ENCODE measurements at regions not wholly inside any gene's neighbourhood (a gene's known extent, or its start where the extent isn't known, plus 50 kb on each side); places are given as distances from the start of the nearest gene placed in this dataset.
A peak's percentile ranks its signal among the peaks of the same experiment; 100 is the strongest.
"Not testable (repeated sequence)": the region's sequence is repeated elsewhere in the genome, so short reads cannot be mapped to it uniquely, and the experiment has no call there.

- DNase-seq: no peak
Observed at GRCh38 chr3:82144811-82145210, 383.4 kb upstream of the GBE1 start.

GRCh38 chr3:82143661-82144412, 382.4 kb upstream of the GBE1 start:
- no peak for DNase-seq

- DNase-seq: no peak
Observed at GRCh38 chr3:82141592-82141991, 380.1 kb upstream of the GBE1 start.

- DNase-seq: no peak
Observed at GRCh38 chr3:82137861-82138260, 376.4 kb upstream of the GBE1 start.

GRCh38 chr3:82137050-82137449, 375.6 kb upstream of the GBE1 start:
- DNase-seq: no peak

- DNase-seq: peak; percentile 41
Observed at GRCh38 chr3:82133070-82133606, 371.7 kb upstream of the GBE1 start.

GRCh38 chr3:82132210-82133069, 371.0 kb upstream of the GBE1 start:
- no peak for DNase-seq

- DNase-seq: no peak
Observed at GRCh38 chr3:82130046-82130445, 368.6 kb upstream of the GBE1 start.

- DNase-seq: no peak
Observed at GRCh38 chr3:82129221-82129801, 367.9 kb upstream of the GBE1 start.

- no peak for DNase-seq
Observed at GRCh38 chr3:82128271-82128670, 366.8 kb upstream of the GBE1 start.

GRCh38 chr3:82122554-82123345, 361.3 kb upstream of the GBE1 start:
- DNase-seq: no peak

GRCh38 chr3:82114589-82114988, 353.1 kb upstream of the GBE1 start:
- no peak for DNase-seq

- DNase-seq: not testable (repeated sequence)
Observed at GRCh38 chr3:82110721-82111120, 349.3 kb upstream of the GBE1 start.

- no peak for DNase-seq
Observed at GRCh38 chr3:82103241-82103640, 341.8 kb upstream of the GBE1 start.

GRCh38 chr3:82100378-82100777, 338.9 kb upstream of the GBE1 start:
- no peak for DNase-seq

- no peak for DNase-seq
Observed at GRCh38 chr3:82093641-82094040, 332.2 kb upstream of the GBE1 start.

- no peak for DNase-seq
Observed at GRCh38 chr3:82088749-82089148, 327.3 kb upstream of the GBE1 start.

- no peak for DNase-seq
Observed at GRCh38 chr3:82087958-82088357, 326.5 kb upstream of the GBE1 start.

GRCh38 chr3:82085851-82086475, 324.5 kb upstream of the GBE1 start:
- no peak for DNase-seq

- no peak for DNase-seq
Observed at GRCh38 chr3:82085356-82085755, 323.9 kb upstream of the GBE1 start.

GRCh38 chr3:82084824-82085223, 323.4 kb upstream of the GBE1 start:
- no peak for DNase-seq

- DNase-seq: no peak
Observed at GRCh38 chr3:82082796-82083195, 321.4 kb upstream of the GBE1 start.

Measured in skin of body (tissue), 1 donor.